ENCODE measurements at regions not wholly inside any gene's neighbourhood (a gene's known extent, or its start where the extent isn't known, plus 50 kb on each side); places are given as distances from the start of the nearest gene placed in this dataset.

DNA sequence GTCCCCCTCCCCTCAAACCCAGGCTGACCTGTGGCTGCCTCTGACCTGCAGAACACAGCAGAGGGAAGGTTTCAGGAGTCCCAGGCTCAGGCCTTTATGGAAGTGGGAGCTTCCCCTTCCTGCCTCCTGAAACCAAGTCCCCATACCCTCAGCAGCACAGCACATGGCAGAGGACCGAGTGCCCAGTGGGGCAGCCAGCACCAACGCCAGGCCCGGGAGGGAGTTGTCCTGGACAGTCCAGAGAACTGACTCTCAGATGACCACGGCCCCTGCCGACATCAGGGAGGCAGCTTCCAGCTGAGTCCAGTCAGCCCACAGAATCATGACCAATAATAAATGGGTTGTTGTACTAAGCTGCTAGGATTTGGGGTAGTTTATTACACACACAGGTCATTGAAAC lies 79.6 kb upstream of the ERG start:
- Histone ChIP-seq H3K9me3 (replicated peaks in 1 of 3) (no peaks in the 10 kb centered on the region), H3K27me3 (no peaks in the 10 kb centered on the region), H3K27ac (no peak overlapping the region), H3K4me3 (no peak overlapping the region), H3K36me3 (replicated peaks in 1 of 2) (no peaks in the 10 kb centered on the region), H3K4me1 (replicated peaks in 1 of 2) (no peaks in the 10 kb centered on the region)
- no peak for DNase-seq
- intact Hi-C loops (cut with DNase I): no loop called here
- 73 to 80% (median 80%) methylated on average over 1 to 5 of the region's 5 CpGs; no CpG with 5 or more reads in 1 of the 4 donors for WGBS, 4 donors
- no peak for TF ChIP-seq POLR2A (IDR thresholded peaks at IDR 0.05)
- TF ChIP-seq, protein P1, sequence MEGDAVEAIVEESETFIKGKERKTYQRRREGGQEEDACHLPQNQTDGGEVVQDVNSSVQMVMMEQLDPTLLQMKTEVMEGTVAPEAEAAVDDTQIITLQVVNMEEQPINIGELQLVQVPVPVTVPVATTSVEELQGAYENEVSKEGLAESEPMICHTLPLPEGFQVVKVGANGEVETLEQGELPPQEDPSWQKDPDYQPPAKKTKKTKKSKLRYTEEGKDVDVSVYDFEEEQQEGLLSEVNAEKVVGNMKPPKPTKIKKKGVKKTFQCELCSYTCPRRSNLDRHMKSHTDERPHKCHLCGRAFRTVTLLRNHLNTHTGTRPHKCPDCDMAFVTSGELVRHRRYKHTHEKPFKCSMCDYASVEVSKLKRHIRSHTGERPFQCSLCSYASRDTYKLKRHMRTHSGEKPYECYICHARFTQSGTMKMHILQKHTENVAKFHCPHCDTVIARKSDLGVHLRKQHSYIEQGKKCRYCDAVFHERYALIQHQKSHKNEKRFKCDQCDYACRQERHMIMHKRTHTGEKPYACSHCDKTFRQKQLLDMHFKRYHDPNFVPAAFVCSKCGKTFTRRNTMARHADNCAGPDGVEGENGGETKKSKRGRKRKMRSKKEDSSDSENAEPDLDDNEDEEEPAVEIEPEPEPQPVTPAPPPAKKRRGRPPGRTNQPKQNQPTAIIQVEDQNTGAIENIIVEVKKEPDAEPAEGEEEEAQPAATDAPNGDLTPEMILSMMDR (IDR thresholded peaks at IDR 0.05): no peak

DNA sequence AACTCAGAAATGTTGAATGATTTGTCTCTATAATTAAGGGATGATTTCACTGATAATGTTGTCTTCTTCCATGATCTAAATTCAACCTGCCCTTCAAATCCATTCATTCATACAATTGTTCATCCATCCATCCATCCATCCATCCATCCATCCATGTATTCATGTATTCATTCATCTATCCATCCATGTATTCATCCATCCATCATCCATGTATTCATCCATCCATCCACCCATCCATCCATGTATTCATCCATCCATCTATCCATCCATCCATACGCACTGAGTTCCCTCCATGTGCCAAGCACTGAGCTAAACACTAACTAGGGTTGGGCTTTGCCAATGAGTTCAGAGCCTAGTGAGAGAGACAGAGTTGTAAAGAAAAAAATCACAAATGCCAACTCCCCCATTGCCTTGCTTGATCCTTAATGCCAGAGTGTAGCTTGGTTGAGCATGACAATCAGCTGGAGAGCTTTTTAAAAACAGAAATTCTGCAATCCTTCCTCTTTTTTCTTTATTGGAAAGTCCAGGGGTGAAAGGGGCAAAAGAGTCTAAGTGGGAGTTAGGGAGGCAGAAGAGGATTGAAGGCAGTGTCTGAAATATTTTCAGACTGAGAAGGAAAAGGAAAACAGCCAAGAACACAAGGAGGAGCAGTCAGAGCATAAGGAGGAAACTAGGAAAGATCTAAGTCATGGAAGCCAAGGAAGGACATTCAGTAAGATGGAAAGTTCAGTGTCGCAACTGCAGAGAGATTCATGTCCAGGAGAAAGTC lies 92.4 kb upstream of the ERG start:
- no peaks in the 10 kb centered on the region for H3K27me3 ChIP-seq
- 78 to 89% (median 86%) methylated on average over 2 of the region's 2 CpGs for WGBS, 4 donors
- H3K4me3 ChIP-seq: no peak overlapping the region
- TF ChIP-seq POLR2A (IDR thresholded peaks at IDR 0.05): no peak
- TF ChIP-seq, protein P1 (IDR thresholded peaks at IDR 0.05): no peak
- no peaks in the 10 kb centered on the region for H3K4me1 ChIP-seq (replicated peaks in 1 of 2)
- H3K36me3 ChIP-seq (replicated peaks in 1 of 2): no peaks in the 10 kb centered on the region
- no peak overlapping the region for H3K27ac ChIP-seq
- no peaks in the 10 kb centered on the region for H3K9me3 ChIP-seq (replicated peaks in 1 of 3)
- no peak for DNase-seq
- intact Hi-C loops (cut with DNase I): no loop called here

DNA sequence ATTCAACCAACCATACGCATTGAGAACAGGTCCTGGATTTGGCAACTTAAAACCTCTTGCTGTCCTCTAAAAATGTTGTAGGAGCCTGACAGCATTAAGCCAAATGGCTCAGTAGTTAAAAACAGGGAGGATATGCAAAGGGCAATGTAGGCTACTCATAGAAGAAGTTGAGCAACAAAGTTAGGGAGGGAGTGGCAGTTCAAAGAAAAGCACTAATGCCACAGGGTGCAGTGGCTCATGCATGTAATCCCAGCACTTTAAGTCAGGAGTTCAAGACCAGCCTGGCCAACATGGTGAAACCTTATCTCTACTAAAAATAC lies 92.9 kb upstream of the ERG start:
- 20 to 82% (median 72%) methylated on average over 1 of the region's 1 CpG for WGBS, 4 donors
- intact Hi-C loops (cut with DNase I): no loop called here

DNA sequence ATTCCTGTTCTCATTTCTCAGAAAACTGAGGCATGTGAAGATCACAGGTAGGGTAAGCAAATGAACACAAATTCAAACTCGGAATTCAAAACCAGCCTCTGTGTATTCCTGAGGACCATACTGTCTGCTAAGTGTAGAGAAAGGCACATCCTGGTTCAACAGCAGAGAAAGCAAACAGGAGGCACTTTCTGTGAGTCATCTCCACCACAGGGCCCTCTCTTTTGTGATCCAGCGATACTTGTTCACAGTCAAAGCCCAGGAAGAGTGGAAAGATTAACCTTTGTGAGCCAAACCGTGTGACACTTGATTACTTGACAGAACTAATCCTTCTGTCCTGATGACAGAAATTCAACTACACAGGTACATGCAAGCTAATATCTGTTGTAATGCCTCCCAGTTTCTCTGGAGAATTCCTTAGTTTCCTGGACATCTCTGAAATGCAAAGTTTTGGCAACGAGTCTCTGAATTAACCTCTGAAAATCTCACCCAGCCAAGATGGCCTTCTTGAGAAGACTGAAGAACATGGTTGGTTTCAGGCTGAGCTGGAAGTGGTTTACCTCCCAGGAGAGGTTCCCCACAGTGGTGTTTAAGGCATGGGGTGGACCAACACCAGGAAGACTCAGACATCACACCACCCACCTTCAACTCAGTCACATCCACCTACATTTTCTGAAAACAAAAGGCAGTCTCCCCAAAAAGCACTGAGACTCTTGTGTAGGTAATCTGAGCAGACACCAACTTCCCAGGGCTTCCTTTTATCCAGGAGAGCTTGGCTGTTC lies 98.2 kb upstream of the ERG start:
- H3K36me3 ChIP-seq (replicated peaks in 1 of 2): no peaks in the 10 kb centered on the region
- H3K4me3 ChIP-seq: no peak overlapping the region
- H3K9me3 ChIP-seq (replicated peaks in 1 of 3): no peaks in the 10 kb centered on the region
- TF ChIP-seq, protein P1 (IDR thresholded peaks at IDR 0.05): no peak
- no peak for TF ChIP-seq POLR2A (IDR thresholded peaks at IDR 0.05)
- WGBS, 4 donors: 65 to 87% (median 76%) methylated on average over 4 of the region's 4 CpGs
- H3K27ac ChIP-seq: no peak overlapping the region
- H3K4me1 ChIP-seq (replicated peaks in 1 of 2): no peaks in the 10 kb centered on the region
- H3K27me3 ChIP-seq: no peaks in the 10 kb centered on the region
- intact Hi-C loops (cut with DNase I): no loop called here
- no peak for DNase-seq

More for the DNA sequence above, 92.9 kb upstream of the ERG start:
- Histone ChIP-seq H3K27me3 (no peaks in the 10 kb centered on the region), H3K27ac (no peak overlapping the region), H3K9me3 (replicated peaks in 1 of 3) (no peaks in the 10 kb centered on the region), H3K36me3 (replicated peaks in 1 of 2) (no peaks in the 10 kb centered on the region), H3K4me3 (no peak overlapping the region), H3K4me1 (replicated peaks in 1 of 2) (no peaks in the 10 kb centered on the region)
- DNase-seq: no peak
- TF ChIP-seq POLR2A (IDR thresholded peaks at IDR 0.05): no peak
- TF ChIP-seq, protein P1 (IDR thresholded peaks at IDR 0.05): no peak
